Activated CD4-positive, alpha-beta T cell treated with anti-CD3 and anti-CD28 coated beads, Interleukin-2, amount 50 U/mL, for 48 hours (primary cell): ENCODE measurements at regions not wholly inside any gene's neighbourhood (a gene's known extent, or its start where the extent isn't known, plus 50 kb on each side); places are given as distances from the start of the nearest gene placed in this dataset.

Experiments used
- DNase-seq, 2 experiments: peaks; one replicate each; pipeline ENCODE4 v3.0.0-alpha.2; 2020

GRCh38 chr9:1434811-1435210, 384.7 kb downstream of the DMRT2 start:
- DNase-seq = no peak

DNA sequence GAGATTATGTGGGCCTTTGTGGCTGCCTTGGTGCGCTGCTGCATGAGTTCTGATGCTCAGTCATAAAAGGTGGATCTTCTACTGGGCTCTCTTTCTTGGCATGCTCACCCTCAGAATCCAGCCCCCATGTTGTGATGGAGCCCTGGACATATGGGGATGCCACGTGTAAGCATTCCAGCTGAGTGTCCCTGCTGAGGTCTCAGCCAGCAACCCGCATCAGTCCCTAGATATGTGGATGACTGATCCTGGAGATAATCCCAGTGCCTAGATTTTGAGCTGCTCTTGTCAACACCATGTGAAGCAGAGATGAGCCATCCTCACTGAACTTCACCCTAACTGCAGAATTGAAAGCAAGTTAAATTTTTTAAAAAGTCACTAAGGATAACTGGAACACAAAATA, 390.1 kb downstream of the DMRT2 start:
- DNase-seq = no peak

GRCh38 chr9:1442105-1442504, 391.9 kb downstream of the DMRT2 start:
- DNase-seq = no peak

- DNase-seq = no peak
These were observed 393.3 kb downstream of the DMRT2 start for GRCh38 chr9:1443450-1443849.

GRCh38 chr9:1446671-1447070, 396.5 kb downstream of the DMRT2 start:
- DNase-seq = no peak

DNA sequence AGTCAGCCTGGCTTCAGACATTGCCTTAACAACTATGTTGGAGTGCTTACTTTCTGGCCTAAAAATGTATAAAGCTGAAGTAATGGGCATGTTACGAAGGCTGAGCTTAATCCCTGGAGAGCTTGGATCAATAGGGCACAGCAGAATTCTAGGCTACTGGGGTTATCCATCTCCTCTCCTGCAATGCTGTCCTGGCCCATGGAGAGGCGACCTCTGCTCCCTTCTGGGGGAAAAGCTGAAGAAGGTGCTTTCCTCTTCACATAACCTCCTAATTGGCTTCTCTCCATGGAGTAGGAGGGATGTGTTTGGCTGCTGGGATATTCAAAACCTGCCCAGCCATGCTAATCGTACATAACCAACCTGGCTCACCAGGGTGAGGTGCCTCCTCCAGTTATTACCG, 403.5 kb downstream of the DMRT2 start:
- no peak for DNase-seq

DNA sequence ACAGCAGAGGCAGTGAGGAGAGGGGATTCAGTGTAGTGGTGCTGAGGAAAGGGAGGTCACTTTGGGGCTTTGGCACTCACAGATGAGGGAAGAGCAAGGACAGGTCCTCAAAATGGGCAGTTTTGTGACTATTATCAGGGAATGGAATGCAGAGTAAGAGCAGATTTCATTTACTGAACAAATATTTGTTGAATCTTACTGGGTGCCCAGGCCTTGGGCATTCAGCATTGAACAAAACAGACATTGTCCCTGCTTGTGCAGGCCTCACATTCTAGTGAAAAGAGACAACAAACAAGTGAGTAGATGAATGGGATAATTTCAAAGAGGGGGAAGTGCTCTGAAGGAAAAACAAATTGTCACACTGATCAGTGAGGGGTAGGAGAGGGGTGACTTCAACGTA, 404.1 kb downstream of the DMRT2 start:
- DNase-seq = no peak

DNA sequence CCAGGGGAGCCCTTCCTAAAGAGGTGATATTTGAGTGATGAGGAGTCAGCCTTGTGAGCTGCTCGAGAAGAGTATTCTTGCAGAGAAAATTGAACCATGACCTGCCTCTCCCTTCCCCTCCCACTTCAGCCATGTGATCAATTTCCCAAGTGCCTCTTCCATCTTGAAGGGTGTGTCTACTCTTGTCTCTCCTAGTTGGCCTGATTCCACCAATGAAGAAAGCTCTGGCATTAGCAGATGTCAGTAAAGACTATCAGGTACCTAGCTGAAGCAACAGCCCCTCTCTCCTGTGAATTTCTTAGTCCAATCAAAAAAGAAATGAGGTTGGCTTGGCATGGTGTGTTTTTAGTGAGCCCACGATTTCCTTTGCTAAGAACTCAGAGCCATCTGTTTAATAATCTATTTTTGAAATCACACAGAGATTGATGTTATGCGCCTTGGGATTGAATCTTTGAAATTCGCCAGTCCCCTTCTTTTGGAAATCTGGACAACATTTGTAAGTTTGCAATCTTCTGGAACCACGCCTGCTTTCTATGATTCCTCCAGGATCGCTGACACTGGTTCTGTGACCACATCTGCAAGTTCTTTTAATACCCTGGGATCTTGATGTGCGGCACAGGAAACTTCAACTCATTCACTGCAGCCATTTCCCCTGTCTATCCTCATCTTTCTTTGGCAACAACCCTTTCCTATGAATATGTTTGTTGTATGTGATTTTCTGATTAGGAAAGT, 404.6 kb downstream of the DMRT2 start:
- no peak for DNase-seq

DNA sequence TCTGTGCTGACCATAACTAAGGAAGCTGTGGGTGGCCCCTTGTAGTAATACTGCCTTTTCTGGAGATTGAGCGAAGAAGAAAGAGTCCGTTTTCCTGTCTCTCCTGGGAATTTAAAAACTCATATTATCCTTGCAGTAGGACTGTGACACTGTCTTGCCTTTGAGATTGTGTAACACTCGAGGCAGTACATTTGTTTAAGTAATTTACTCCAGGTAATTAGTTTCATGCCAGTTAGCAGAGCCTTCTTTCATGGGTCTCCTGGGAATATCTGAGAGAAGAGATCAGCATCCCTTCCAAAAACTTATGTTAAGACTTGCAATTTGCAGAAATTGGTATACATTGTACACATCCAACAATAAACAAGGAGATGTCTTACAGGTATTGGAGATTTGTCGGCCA, 405.6 kb downstream of the DMRT2 start:
- no peak for DNase-seq

DNA sequence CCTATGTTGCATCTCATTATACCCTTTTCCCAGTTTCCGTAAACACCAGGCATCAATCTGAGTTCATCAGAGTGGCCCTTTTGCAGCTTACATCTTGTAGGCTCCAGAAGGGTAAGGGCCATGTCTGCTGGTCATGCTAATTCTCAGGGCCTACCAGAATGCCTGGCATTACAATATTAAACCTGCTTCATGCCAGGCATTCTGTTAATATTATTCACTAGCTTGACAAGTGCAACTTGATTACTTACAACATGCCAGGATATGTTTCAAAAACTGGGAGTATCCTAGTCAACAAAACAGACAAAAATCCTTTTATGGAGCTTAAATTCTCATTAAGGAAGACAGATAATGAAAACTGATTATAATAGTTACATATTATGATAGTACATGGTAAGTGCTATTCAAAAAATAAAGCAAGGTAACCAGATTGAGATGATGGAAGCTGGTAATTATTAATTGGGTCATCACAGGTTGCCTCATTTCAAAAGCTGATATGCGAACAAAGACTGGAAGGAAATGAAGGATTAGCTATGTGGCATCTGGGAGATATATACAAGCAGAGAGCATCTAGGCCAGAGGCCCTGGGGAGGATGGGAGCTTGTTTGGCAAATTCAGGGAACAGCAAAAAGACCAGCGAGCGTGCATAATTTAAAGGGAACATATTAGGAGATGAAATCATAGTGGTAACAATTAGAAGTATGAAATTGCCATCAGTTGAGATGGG, 406.3 kb downstream of the DMRT2 start:
- DNase-seq = no peak

DNA sequence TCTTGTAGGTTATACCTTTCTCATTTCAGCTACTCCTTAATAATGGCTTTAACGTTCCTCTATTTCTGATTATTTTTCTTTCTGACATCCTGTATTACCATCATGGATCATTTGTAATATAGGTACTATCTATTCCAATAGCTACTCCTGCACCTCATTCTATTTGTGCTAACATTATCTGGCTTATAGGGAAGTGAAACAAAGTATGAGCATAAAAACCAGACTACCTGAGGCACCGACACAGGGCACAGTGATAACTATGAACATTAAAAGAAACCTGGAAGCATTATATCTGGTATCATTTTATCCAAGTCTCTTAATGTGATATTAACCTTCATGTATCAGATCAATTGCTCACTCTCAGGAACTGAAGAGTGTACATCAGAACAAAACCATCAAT, 407.3 kb downstream of the DMRT2 start:
- no peak for DNase-seq

DNA sequence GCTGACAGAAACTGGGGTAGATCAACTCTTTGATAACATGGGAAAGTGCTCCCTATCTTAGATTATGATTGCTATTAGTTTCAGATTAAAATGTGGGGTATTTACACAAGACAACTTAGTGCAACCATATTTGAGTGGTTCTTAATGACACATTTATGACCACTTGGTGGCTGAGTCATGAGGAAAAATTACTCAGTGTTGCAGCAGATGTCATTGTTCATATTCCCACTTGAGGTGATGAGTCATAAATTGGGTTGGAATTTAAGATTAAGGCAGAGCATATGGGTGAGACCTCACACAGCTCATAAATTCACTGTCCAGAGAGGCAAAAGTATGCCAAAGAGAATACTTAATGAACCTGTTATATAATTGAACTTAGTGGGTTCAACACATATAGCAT, 408.3 kb downstream of the DMRT2 start:
- no peak for DNase-seq

GRCh38 chr9:1460143-1460769, 410.1 kb downstream of the DMRT2 start:
- peak; percentile 2 to 17 for DNase-seq

DNA sequence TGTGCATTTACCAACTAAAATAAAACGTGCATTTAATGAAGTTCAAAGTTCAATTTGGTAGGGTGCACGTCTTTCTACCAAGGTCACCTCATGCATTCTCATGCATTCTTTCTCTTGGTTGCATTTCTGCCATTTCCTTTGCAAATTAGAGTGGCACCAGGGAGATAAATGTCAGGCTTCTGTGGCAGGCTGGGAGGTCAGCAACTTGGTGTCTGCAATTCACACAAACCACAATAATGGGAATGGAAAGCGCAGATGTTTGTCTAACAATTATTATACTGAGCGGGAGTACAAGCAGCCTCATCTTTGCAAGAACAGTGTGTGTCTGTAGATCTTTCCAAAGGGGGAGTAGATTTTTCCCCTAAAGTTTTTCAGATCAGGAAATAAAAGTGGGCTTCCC, 411.7 kb downstream of the DMRT2 start:
- DNase-seq = no peak

- DNase-seq = no peak
These were observed 412.6 kb downstream of the DMRT2 start for GRCh38 chr9:1462626-1463308.

DNA sequence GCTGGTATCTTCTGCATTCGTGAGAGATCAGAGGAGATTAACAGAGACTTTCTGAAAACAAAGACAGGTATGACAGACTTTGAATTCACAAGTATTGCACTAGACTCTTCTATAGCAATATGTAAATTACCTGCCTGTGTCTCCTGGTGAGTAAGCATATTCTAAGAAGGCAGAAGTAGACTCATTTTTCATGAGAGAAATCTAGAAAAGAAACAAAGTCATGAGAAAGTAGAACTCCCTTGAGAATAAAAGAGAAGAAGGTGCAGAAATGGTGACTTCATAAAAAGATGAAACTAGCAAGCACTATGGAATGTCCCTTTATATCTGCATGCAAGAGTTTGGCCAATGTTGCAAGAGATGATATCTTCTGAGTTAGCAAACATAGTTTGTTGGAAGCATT, 419.8 kb downstream of the DMRT2 start:
- no peak for DNase-seq

- no peak for DNase-seq
These were observed 423.9 kb downstream of the DMRT2 start for GRCh38 chr9:1473956-1474634.

- no peak for DNase-seq
These were observed 424.5 kb downstream of the DMRT2 start for GRCh38 chr9:1474671-1475070.

DNA sequence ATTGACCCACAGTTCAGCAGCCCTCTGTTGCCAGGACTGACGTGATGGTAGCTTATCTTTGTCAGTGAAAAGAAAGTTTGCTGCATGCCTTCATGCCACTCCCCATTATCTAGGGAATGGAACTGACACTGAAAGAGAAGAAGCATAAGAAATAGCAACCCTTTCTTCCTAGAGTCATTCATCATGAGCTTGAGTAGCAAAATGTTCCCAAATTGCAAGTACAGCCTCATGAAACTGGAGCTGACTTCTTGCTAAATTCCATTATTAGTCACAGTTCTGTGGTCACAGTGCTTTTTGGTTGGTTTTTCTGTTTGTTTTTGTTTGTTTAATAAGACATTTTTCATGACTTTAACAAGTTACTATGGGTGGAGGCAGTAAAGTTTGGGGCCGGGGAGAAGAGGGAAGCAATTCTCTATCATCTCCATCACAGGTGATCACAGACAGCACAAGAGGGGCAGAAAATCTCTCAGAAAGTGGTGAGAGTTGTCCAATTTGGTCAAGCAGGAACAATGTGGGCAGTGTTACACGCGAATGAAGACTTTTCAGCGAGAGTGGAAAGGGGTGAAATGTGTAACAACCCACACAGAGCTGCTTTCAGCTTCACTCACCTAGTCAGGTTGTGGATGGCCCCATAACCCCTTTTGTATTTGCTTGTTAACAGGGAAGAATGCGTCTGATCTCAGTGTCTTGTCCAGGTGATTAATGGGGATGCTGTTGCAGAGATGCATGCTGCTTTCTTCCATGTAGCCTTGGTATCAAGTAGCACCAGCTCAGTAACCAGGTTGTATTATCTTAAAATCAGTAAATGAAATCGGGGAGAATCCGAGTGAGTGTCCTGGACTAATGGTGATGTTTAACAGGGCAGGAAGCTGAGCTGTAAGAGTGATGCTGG, 440.4 kb downstream of the DMRT2 start:
- peak in 1 of 2 experiments; percentile 3 for DNase-seq

DNA sequence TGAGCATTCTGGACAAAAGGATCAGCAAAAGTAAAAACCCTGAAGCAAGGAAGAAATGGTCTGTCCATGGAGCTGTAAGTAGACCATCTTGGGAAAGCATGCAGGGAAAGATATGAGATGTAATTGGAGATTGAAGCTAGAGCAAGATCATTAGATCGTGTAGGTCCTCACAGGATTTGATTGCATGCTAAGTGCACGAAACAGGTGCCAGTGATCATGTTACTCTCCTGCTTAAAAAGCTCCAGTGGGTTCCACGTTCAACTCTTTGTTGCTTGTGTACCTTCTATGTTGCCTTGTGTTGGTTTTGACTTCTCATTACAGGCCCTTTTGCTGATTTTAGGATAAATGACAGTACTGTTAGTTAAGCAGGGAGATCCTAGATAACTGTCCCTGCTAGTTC, 442.0 kb downstream of the DMRT2 start:
- DNase-seq = no peak

GRCh38 chr9:1495282-1496030, 445.3 kb downstream of the DMRT2 start:
- no peak for DNase-seq
